K562 (cell line): ENCODE measurements at regions not wholly inside any gene's neighbourhood (a gene's known extent, or its start where the extent isn't known, plus 50 kb on each side); places are given as distances from the start of the nearest gene placed in this dataset.

Source experiments
- ATAC-seq: fragments of 200-7000 bp; cut with Tn5 transposase; 3 replicates; pipeline ENCODE4 v1.9.1; 2020; ENCODE audit warnings: moderate library complexity
- BruUV-seq: library from RNA; stranded (reverse); fragments of 400-500 nt; replicated peaks from 2 replicates; lab custom pipeline; 2021; lab: Mats Ljungman, UMichigan
- CTCF ChIA-PET: fragments of 300-600 bp; formaldehyde crosslinking; extraction: SDS; loops from one replicate; lab custom pipeline; 2021; ENCODE audit warnings: low intra/inter-chr PET ratio; lab: Yijun Ruan, JAX
- POLR2A ChIA-PET: fragments of 300-600, 350-650 bp; sonication (Branson Sonifier 250); formaldehyde crosslinking; extraction: SDS; loops from one replicate; lab custom pipeline; 2021; ENCODE audit warnings: antibody characterized with exemption, inconsistent platforms; lab: Yijun Ruan, JAX
- DNase-seq, 4 experiments: peaks; one replicate each; pipeline versions ENCODE4 v3.0.0 to v3.0.0-alpha.2; 2011 to 2018; ENCODE audit warnings: low spot score in 3 of 4, mixed read lengths in 3 of 4; ENCODE audit errors: extremely low read depth in 1 of 4
- FAIRE-seq: peaks from 2 replicates; lab custom pipeline; 2011; peaks lifted over from hg19 to GRCh38; lab: Jason Lieb, UNC
- H2AFZ ChIP-seq: 2 replicates; pipeline ENCODE4 v1.6.0; 2011; ENCODE audit warnings: low read depth, low read length, control low read depth, inconsistent platforms
- H3K27ac ChIP-seq: fragments of 200-600 bp; 3 replicates; pipeline ENCODE4 v1.8.0; 2011; ENCODE audit warnings: low read depth, mild to moderate bottlenecking, control low read depth, inconsistent platforms, low read length, moderate library complexity, mixed read lengths; ENCODE audit errors: extremely low read depth
- H3K27me3 ChIP-seq, 2 experiments: fragments of 300-600 bp in 1 of 2; 2 replicates in 1 of 2; 3 replicates in 1 of 2; pipeline versions ENCODE4 v1.6.0 to v1.8.0; 2011; ENCODE audit warnings: inconsistent platforms in 2 of 2, low read length in 2 of 2, mild to moderate bottlenecking in 1 of 2, mixed read lengths in 1 of 2, moderate library complexity in 1 of 2; ENCODE audit not compliant: control insufficient read depth in 2 of 2, insufficient read depth in 2 of 2
- H3K36me3 ChIP-seq: fragments of 300-600 bp; 3 replicates; pipeline ENCODE4 v1.8.0; 2011; ENCODE audit warnings: mild to moderate bottlenecking, low read length, inconsistent platforms; ENCODE audit not compliant: control insufficient read depth, insufficient read depth
- H3K4me1 ChIP-seq, 2 experiments: fragments of 200-600 bp in 1 of 2; replicated peaks in 1 of 2; 2 replicates in 1 of 2; 3 replicates in 1 of 2; pipeline versions ENCODE4 v1.5.1 to v1.8.0; 2011; ENCODE audit warnings: inconsistent platforms in 2 of 2, low read length in 2 of 2, mild to moderate bottlenecking in 1 of 2, mixed read lengths in 1 of 2, moderate library complexity in 1 of 2; ENCODE audit not compliant: control insufficient read depth in 2 of 2, insufficient read depth in 2 of 2
- H3K4me2 ChIP-seq: 2 replicates; pipeline ENCODE4 v1.6.1; 2011; ENCODE audit warnings: low read length, control low read depth, inconsistent platforms, mixed read lengths; ENCODE audit not compliant: insufficient read depth
- H3K4me3 ChIP-seq: fragments of 200-600 bp; sonication (generic), shearing (Covaris generic); 2 replicates; pipeline ENCODE4 v1.5.1; 2016; ENCODE audit warnings: control low read depth, inconsistent platforms
- H3K79me2 ChIP-seq: fragments of 200-600 bp; 3 replicates; pipeline ENCODE4 v1.8.0; 2011; ENCODE audit warnings: low read length, inconsistent platforms; ENCODE audit not compliant: control insufficient read depth, insufficient read depth
- H3K9ac ChIP-seq, 2 experiments: 2 replicates each; pipeline versions ENCODE4 v1.6.0 to v1.6.1; 2011; ENCODE audit warnings: low read depth in 2 of 2, low read length in 2 of 2, control low read depth in 1 of 2, inconsistent platforms in 1 of 2, mild to moderate bottlenecking in 1 of 2, mixed read lengths in 1 of 2; ENCODE audit not compliant: insufficient read depth in 1 of 2
- H3K9me1 ChIP-seq: one replicate; pipeline ENCODE4 v1.6.0; 2011; ENCODE audit warnings: inconsistent platforms, mild to moderate bottlenecking, low read length, moderate library complexity; ENCODE audit not compliant: control insufficient read depth, insufficient read depth
- H3K9me3 ChIP-seq: replicated peaks from 2 replicates; pipeline ENCODE4 v1.5.1; 2011; ENCODE audit warnings: low read depth, low read length, inconsistent platforms; ENCODE audit not compliant: control insufficient read depth, insufficient read depth
- H4K20me1 ChIP-seq: replicated peaks from 2 replicates; pipeline ENCODE4 v1.6.1; 2011; ENCODE audit warnings: low read length, inconsistent platforms, mixed read lengths; ENCODE audit not compliant: control insufficient read depth, insufficient read depth
- CBFB ChIP-seq: sonication (generic); formaldehyde crosslinking; IDR thresholded peaks from 2 replicates; pipeline ENCODE4 v1.4.0; 2020; ENCODE audit warnings: mild to moderate bottlenecking, missing genetic modification reagents
- HSF4 ChIP-seq: fragments of 250-450 bp; sonication (Bioruptor Pico); IDR thresholded peaks from 2 replicates; pipeline ENCODE4 v2.1.2; 2022; ENCODE audit warnings: mild to moderate bottlenecking, moderate library complexity, borderline replicate concordance
- NFYB ChIP-seq: IDR thresholded peaks from 2 replicates; pipeline ENCODE4 v1.6.1; 2011; ENCODE audit warnings: mild to moderate bottlenecking, moderate library complexity; ENCODE audit not compliant: insufficient read length; ENCODE audit errors: extremely low read depth
- SMAD4 ChIP-seq: fragments of 250-450 bp; sonication (Bioruptor Pico); conservative IDR thresholded peaks from 2 replicates; pipeline ENCODE4 v1.8.0; 2021; ENCODE audit warnings: inconsistent platforms, mild to moderate bottlenecking, moderate library complexity
- TGIF2 ChIP-seq: sonication (generic); formaldehyde crosslinking; IDR thresholded peaks from 2 replicates; pipeline ENCODE4 v1.8.1; 2022; ENCODE audit warnings: mild to moderate bottlenecking, missing genetic modification reagents, moderate library complexity
- YBX1 ChIP-seq: fragments of 450-650 bp; IDR thresholded peaks from 2 replicates; pipeline ENCODE4 v1.7.1; 2016; ENCODE audit warnings: mild to moderate bottlenecking
- ZFP36 ChIP-seq: fragments of 150-350 bp; IDR thresholded peaks from 2 replicates; pipeline ENCODE4 v1.6.1; 2018; ENCODE audit warnings: low read length, low read depth; ENCODE audit not compliant: partially characterized antibody
- ZNF140 ChIP-seq: fragments of 250-450 bp; sonication (Bioruptor Pico); IDR thresholded peaks from 2 replicates; pipeline ENCODE4 v1.8.0; 2021; ENCODE audit warnings: moderate library complexity, mild to moderate bottlenecking, inconsistent platforms
- ZNF57 ChIP-seq: fragments of 450-650 bp; formaldehyde crosslinking; IDR thresholded peaks from 2 replicates; pipeline ENCODE4 v1.4.0; 2020; ENCODE audit warnings: mild to moderate bottlenecking, moderate library complexity
- WGBS: fragments of 100-300 bp; shearing (Covaris generic); methylation state at CpG from one replicate; pipeline ENCODE4 v1.1.6; 2016; ENCODE audit warnings: low coverage, mixed read lengths; ENCODE audit not compliant: insufficient coverage; ENCODE audit errors: missing lambda C conversion rate; 5-methylcytosine and 5-hydroxymethylcytosine counted together
- in situ Hi-C: fragments of 300-500 bp; cut with MboI; formaldehyde crosslinking; loops from 4 replicates; pipeline ENCODE4 v1.15.0; 2018; ENCODE audit warnings: inconsistent platforms, mixed read lengths
- intact Hi-C: fragments of 100-400 bp; cut with micrococcal nuclease; formaldehyde crosslinking; loops from 2 replicates; pipeline ENCODE4 v1.14.2; 2022
- TF ChIP-seq, protein P1 (sequence below): fragments of 250-450 bp; sonication (Bioruptor Pico); IDR thresholded peaks from 2 replicates; pipeline ENCODE4 v1.4.0; 2020; ENCODE audit warnings: mild to moderate bottlenecking, moderate library complexity, borderline replicate concordance
- TF ChIP-seq, protein P2 (sequence below): sonication (generic); formaldehyde crosslinking; IDR thresholded peaks from 2 replicates; pipeline ENCODE4 v1.8.1; 2023; ENCODE audit warnings: mild to moderate bottlenecking, missing genetic modification reagents
- TF ChIP-seq, protein P3 (sequence below): sonication (generic); formaldehyde crosslinking; IDR thresholded peaks from 2 replicates; pipeline ENCODE4 v1.8.0; 2023; ENCODE audit warnings: missing genetic modification reagents, mild to moderate bottlenecking, borderline replicate concordance
- TF ChIP-seq, protein P4 (sequence below): fragments of 450-650 bp; IDR thresholded peaks from 2 replicates; pipeline ENCODE4 v1.6.1; 2016; ENCODE audit warnings: low read depth, mild to moderate bottlenecking, moderate library complexity

DNA sequence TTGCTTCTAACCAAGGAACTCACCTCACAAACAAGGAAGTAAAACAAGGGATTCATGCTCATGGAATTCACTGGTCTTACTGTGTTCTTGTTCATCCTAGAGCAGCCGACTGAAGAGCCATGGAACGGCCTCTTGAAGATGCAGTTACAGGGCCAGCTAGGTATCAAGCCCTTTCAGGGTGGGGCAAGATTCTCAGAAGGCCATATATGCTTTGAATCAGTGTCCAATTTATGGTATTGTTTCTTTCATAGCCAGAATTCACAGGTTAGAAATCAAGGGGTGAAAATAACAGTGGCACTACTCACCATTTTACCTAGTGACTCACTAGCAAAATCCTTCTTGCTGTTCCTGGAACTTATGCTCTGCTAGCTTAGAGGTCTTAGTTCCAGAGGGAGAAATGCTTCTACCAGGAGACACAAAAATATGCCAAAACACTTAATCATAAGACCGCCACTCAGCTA, 159.5 kb upstream of the CDH10 start:
- Histone ChIP-seq H3K9me3 (no peaks in the 10 kb centered on the region), H3K27me3 (no peaks in the 10 kb centered on the region), H3K4me1 (no peaks in the 10 kb centered on the region), H3K36me3 (no peaks in the 10 kb centered on the region), H3K9ac (no peak overlapping the region), H3K9me1 (no peaks in the 10 kb centered on the region), H3K4me2 (no peak overlapping the region), H3K79me2 (no peaks in the 10 kb centered on the region), H3K27ac (no peak overlapping the region), H4K20me1 (no peaks in the 10 kb centered on the region), H3K4me3 (no peak overlapping the region), H2AFZ (no peak overlapping the region)
- WGBS: 0% methylated on average over 3 of the region's 3 CpGs
- intact Hi-C loops: no loop called here
- ATAC-seq: no peak
- DNase-seq: no peak
- ChIA-PET POLR2A (no interaction called here), CTCF (no interaction called here)
- FAIRE-seq: no peak
- no TSS peak for BruUV-seq
- in situ Hi-C loops: no loop called here
- no peak for TF ChIP-seq YBX1
- TF ChIP-seq, protein P1, sequence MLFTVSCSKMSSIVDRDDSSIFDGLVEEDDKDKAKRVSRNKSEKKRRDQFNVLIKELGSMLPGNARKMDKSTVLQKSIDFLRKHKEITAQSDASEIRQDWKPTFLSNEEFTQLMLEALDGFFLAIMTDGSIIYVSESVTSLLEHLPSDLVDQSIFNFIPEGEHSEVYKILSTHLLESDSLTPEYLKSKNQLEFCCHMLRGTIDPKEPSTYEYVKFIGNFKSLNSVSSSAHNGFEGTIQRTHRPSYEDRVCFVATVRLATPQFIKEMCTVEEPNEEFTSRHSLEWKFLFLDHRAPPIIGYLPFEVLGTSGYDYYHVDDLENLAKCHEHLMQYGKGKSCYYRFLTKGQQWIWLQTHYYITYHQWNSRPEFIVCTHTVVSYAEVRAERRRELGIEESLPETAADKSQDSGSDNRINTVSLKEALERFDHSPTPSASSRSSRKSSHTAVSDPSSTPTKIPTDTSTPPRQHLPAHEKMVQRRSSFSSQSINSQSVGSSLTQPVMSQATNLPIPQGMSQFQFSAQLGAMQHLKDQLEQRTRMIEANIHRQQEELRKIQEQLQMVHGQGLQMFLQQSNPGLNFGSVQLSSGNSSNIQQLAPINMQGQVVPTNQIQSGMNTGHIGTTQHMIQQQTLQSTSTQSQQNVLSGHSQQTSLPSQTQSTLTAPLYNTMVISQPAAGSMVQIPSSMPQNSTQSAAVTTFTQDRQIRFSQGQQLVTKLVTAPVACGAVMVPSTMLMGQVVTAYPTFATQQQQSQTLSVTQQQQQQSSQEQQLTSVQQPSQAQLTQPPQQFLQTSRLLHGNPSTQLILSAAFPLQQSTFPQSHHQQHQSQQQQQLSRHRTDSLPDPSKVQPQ (CRISPR knock-in tag): no peak
- no peak for TF ChIP-seq ZFP36
- no peak for TF ChIP-seq ZNF57
- no peak for TF ChIP-seq ZNF140 (CRISPR knock-in tag)
- TF ChIP-seq SMAD4 (CRISPR knock-in tag): no peak
- TF ChIP-seq HSF4: no peak
- TF ChIP-seq, protein P2, sequence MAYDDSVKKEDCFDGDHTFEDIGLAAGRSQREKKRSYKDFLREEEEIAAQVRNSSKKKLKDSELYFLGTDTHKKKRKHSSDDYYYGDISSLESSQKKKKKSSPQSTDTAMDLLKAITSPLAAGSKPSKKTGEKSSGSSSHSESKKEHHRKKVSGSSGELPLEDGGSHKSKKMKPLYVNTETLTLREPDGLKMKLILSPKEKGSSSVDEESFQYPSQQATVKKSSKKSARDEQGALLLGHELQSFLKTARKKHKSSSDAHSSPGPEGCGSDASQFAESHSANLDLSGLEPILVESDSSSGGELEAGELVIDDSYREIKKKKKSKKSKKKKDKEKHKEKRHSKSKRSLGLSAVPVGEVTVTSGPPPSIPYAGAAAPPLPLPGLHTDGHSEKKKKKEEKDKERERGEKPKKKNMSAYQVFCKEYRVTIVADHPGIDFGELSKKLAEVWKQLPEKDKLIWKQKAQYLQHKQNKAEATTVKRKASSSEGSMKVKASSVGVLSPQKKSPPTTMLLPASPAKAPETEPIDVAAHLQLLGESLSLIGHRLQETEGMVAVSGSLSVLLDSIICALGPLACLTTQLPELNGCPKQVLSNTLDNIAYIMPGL (CRISPR knock-in tag): no peak
- TF ChIP-seq CBFB (CRISPR knock-in tag): no peak
- TF ChIP-seq, protein P3, sequence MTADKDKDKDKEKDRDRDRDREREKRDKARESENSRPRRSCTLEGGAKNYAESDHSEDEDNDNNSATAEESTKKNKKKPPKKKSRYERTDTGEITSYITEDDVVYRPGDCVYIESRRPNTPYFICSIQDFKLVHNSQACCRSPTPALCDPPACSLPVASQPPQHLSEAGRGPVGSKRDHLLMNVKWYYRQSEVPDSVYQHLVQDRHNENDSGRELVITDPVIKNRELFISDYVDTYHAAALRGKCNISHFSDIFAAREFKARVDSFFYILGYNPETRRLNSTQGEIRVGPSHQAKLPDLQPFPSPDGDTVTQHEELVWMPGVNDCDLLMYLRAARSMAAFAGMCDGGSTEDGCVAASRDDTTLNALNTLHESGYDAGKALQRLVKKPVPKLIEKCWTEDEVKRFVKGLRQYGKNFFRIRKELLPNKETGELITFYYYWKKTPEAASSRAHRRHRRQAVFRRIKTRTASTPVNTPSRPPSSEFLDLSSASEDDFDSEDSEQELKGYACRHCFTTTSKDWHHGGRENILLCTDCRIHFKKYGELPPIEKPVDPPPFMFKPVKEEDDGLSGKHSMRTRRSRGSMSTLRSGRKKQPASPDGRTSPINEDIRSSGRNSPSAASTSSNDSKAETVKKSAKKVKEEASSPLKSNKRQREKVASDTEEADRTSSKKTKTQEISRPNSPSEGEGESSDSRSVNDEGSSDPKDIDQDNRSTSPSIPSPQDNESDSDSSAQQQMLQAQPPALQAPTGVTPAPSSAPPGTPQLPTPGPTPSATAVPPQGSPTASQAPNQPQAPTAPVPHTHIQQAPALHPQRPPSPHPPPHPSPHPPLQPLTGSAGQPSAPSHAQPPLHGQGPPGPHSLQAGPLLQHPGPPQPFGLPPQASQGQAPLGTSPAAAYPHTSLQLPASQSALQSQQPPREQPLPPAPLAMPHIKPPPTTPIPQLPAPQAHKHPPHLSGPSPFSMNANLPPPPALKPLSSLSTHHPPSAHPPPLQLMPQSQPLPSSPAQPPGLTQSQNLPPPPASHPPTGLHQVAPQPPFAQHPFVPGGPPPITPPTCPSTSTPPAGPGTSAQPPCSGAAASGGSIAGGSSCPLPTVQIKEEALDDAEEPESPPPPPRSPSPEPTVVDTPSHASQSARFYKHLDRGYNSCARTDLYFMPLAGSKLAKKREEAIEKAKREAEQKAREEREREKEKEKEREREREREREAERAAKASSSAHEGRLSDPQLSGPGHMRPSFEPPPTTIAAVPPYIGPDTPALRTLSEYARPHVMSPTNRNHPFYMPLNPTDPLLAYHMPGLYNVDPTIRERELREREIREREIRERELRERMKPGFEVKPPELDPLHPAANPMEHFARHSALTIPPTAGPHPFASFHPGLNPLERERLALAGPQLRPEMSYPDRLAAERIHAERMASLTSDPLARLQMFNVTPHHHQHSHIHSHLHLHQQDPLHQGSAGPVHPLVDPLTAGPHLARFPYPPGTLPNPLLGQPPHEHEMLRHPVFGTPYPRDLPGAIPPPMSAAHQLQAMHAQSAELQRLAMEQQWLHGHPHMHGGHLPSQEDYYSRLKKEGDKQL (CRISPR knock-in tag): no peak
- no peak for TF ChIP-seq NFYB
- TF ChIP-seq TGIF2 (CRISPR knock-in tag): no peak
- TF ChIP-seq, protein P4, sequence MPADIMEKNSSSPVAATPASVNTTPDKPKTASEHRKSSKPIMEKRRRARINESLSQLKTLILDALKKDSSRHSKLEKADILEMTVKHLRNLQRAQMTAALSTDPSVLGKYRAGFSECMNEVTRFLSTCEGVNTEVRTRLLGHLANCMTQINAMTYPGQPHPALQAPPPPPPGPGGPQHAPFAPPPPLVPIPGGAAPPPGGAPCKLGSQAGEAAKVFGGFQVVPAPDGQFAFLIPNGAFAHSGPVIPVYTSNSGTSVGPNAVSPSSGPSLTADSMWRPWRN: no peak
